Transverse colon (tissue), 4 donors: ENCODE measurements at regions not wholly inside any gene's neighbourhood (a gene's known extent, or its start where the extent isn't known, plus 50 kb on each side); places are given as distances from the start of the nearest gene placed in this dataset.

Source experiments
- EP300 ChIP-seq: sonication (generic); formaldehyde crosslinking; IDR thresholded peaks from one replicate; pipeline ENCODE4 v1.6.1; 2017; ENCODE audit warnings: antibody characterized with exemption, low read depth
- POLR2AphosphoS5 ChIP-seq, 3 donors: sonication (generic); formaldehyde crosslinking; IDR thresholded peaks; one replicate each; pipeline ENCODE4 v1.6.1; 2016; ENCODE audit warnings: antibody characterized with exemption in 3 of 3
- TF ChIP-seq, protein P1 (sequence below), 5 experiments: fragments of 200-600 bp in 3 of 5; fragments of 450-650 bp in 2 of 5; sonication (generic) in 3 of 5; IDR thresholded peaks; 1 replicate in 2 of 5; 2 replicates in 3 of 5; pipeline ENCODE4 v1.5.1; 2016 to 2017; ENCODE audit warnings: antibody characterized with exemption in 5 of 5, inconsistent platforms in 3 of 5, mild to moderate bottlenecking in 2 of 5, moderate library complexity in 1 of 5

DNA sequence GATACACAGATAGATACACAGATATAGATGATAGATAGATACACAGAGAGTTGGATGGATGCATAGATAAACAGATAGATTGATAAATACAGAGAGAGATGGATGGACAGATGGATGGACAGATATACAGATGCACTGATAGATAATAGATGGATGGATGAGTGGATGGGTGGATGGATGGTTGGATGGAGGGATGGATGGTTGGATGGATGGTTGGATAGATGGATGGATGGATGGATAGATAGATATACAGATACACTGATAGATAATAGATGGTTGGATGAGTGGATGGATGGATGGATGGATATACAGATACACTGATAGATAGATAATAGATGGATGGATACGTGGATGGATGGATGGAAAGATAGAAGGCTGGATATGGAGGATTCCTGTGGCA lies 290.0 kb upstream of the SHH start:
- TF ChIP-seq, protein P1, sequence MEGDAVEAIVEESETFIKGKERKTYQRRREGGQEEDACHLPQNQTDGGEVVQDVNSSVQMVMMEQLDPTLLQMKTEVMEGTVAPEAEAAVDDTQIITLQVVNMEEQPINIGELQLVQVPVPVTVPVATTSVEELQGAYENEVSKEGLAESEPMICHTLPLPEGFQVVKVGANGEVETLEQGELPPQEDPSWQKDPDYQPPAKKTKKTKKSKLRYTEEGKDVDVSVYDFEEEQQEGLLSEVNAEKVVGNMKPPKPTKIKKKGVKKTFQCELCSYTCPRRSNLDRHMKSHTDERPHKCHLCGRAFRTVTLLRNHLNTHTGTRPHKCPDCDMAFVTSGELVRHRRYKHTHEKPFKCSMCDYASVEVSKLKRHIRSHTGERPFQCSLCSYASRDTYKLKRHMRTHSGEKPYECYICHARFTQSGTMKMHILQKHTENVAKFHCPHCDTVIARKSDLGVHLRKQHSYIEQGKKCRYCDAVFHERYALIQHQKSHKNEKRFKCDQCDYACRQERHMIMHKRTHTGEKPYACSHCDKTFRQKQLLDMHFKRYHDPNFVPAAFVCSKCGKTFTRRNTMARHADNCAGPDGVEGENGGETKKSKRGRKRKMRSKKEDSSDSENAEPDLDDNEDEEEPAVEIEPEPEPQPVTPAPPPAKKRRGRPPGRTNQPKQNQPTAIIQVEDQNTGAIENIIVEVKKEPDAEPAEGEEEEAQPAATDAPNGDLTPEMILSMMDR (IDR thresholded peaks at IDR 0.05), result no peak
- TF ChIP-seq POLR2AphosphoS5 (IDR thresholded peaks at IDR 0.05) (no peak), EP300 (no peak)
